Retinal pigment epithelial cell (primary cell): ENCODE measurements at regions not wholly inside any gene's neighbourhood (a gene's known extent, or its start where the extent isn't known, plus 50 kb on each side); places are given as distances from the start of the nearest gene placed in this dataset.

Experiments
- DNase-seq: peaks from one replicate; pipeline ENCODE4 v3.0.0-alpha.2; 2010; ENCODE audit warnings: low read depth
- H3K4me3 ChIP-seq: 2 replicates; pipeline ENCODE4 v1.5.1; 2011; ENCODE audit warnings: mild to moderate bottlenecking, low read length, control low read depth, moderate library complexity
- TF ChIP-seq, protein P1 (sequence below): conservative IDR thresholded peaks from 2 replicates; pipeline ENCODE4 v1.5.1; 2011; ENCODE audit warnings: low read depth, low read length, control low read depth, inconsistent platforms

DNA sequence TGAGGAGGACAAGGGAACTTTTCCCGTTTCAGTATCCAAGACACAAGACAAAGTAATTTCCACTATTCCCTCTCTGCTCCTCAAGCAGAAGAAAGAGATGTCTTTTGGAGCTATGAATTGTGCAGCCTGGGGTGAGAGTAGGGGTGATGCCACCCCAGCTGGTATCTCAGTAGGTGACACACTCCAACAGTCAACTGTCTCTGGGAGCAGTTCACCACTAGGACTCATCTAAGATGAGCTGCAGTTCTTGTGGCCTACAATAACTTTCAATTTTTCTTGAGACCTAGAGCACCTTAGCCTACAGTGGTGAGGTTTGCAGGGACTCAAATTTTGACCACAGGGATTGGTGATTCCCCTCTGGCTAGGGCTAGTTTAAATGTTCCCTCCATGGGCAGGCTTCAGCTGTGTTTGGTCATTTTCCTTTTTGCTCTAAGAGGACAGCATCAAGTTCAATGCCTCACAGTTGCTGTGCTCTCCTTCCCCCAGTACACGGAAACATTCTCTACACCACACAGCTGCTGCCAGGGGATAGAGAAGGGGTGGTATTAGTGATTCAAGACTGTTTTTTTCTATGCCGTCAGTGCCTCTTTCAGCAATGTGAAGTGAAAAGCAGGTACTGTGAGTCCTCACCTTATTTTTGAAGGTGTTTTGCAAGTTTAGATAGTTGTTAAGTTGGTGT, 278.6 kb upstream of the RORB start:
- H3K4me3 ChIP-seq: no peak overlapping the region
- DNase-seq: no peak
- TF ChIP-seq, protein P1, sequence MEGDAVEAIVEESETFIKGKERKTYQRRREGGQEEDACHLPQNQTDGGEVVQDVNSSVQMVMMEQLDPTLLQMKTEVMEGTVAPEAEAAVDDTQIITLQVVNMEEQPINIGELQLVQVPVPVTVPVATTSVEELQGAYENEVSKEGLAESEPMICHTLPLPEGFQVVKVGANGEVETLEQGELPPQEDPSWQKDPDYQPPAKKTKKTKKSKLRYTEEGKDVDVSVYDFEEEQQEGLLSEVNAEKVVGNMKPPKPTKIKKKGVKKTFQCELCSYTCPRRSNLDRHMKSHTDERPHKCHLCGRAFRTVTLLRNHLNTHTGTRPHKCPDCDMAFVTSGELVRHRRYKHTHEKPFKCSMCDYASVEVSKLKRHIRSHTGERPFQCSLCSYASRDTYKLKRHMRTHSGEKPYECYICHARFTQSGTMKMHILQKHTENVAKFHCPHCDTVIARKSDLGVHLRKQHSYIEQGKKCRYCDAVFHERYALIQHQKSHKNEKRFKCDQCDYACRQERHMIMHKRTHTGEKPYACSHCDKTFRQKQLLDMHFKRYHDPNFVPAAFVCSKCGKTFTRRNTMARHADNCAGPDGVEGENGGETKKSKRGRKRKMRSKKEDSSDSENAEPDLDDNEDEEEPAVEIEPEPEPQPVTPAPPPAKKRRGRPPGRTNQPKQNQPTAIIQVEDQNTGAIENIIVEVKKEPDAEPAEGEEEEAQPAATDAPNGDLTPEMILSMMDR: no peak

DNA sequence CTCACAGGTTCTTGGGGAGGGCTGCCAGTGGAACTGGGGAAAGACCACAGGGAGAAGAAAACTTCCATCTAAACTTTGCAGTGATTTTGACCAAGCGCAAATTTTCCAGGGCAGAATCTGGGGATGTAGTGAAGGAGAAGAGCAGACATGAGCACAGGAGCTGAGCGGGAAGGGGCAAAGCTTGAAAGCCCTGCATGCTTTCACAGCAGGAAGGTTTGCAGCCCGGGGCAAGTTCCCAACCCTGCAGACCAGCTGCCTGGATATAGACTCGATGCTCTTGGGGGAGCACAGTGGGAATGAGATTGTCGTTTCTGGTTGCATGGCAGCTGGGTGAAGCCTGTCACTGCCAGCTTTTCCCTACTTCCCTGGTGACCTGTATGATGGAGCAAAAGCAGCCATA, 276.8 kb upstream of the RORB start:
- H3K4me3 ChIP-seq: no peak overlapping the region
- TF ChIP-seq, protein P1: no peak
- DNase-seq: no peak

DNA sequence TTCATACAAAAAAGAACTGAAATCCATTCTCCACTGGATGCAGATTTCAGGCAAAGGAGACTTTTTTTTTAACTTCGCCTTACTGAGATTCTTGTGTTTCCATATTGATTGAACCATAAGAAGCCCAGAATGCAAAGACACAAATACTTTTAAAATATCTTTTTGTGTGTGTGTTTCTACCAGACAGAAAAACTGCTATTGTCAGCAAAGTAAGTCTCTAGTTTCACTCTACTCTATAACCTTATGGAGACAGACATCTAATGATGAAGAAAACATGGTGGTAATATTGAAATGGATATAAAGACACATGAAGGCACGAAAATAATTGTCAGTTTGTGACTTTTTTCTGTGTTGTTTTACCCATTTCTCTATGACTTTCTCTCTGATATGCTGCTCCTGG, 260.3 kb upstream of the RORB start:
- TF ChIP-seq, protein P1: no peak
- no peak overlapping the region for H3K4me3 ChIP-seq
- no peak for DNase-seq

DNA sequence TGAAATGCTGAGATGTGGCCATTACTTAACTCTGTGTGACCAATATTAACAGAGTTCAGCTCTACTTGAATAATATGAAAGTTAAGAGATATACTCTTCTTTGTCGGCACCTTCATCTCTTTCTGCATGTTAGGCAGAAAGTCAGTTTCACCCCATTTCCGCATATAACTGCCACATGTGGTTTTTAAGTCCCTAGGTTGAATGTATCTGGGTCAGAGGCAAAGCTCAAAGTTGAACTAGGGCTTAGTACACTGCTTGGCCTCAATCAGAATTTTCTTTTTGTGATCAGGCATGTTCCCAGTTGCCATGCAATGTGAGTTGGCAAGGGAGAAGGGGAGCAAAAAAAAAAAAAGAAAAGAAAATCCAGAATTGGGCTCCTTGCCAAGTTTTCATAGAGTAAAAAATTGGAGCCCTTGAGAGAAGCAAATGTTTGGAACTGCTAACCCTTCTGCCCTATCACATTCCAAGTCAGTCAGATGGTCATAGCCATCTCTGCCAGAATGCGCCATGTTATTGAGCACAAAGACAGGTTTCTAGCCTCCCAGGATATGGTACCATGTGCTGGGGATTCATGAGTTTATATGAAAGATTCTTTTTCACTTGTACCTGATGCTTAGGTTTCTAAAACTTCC, 251.2 kb upstream of the RORB start:
- no peak overlapping the region for H3K4me3 ChIP-seq
- TF ChIP-seq, protein P1: no peak
- peak; percentile 39 for DNase-seq

GRCh38 chr9:74255489-74255984, 241.6 kb upstream of the RORB start:
- DNase-seq: no peak
- TF ChIP-seq, protein P1: no peak
- no peak overlapping the region for H3K4me3 ChIP-seq

DNA sequence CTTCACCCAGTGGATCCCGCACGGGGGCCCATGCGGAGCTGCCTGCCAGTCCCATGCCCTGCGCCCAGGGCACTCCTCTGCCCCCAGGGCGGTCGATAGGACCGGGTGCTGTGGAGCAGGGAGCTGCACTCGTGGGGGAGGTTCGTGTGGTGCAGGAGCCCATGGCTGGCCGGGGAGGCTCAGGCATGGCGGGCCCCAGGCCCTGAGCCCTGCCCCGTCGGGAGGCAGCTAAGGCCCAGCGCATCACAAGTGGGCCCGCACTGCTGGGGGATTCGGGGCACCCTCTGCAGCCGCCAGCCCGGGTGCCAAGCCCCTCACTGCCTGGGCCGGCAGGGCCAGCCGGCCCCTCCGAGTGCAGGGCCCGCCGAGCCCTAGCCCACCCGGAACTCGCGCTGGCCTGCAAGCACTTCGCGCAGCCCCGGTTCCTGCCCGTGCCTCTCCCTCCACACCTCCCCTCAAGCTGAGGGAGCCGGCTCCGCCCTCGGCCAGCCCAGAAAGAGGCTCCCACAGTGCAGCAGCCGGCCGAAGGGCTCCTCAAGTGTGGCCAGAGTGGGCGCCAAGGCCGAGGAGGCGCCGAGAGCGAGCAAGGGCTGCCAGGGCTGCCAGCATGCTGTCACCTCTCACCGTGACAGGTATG, 221.1 kb upstream of the RORB start:
- DNase-seq: no peak
- no peak overlapping the region for H3K4me3 ChIP-seq
- TF ChIP-seq, protein P1: no peak

- no peak for DNase-seq
- TF ChIP-seq, protein P1: no peak
- no peak overlapping the region for H3K4me3 ChIP-seq
Measured at GRCh38 chr9:74277532-74277931, 219.6 kb upstream of the RORB start.
